Activated CD8-positive, alpha-beta memory T cell treated with anti-CD3 and anti-CD28 coated beads for 4 hours (primary cell): ENCODE measurements at regions not wholly inside any gene's neighbourhood (a gene's known extent, or its start where the extent isn't known, plus 50 kb on each side); places are given as distances from the start of the nearest gene placed in this dataset.
"Not testable (repeated sequence)": the region's sequence is repeated elsewhere in the genome, so short reads cannot be mapped to it uniquely, and the experiment has no call there.

Experiments
- DNase-seq, 2 donors: peaks; one replicate each; pipeline ENCODE4 v3.0.0-alpha.2; 2020; ENCODE audit warnings: low read depth in 2 of 2

GRCh38 chr10:8688881-8689280 is 634.4 kb downstream of the GATA3 start:
- no peak for DNase-seq

GRCh38 chr10:8691498-8692017 is 637.1 kb downstream of the GATA3 start:
- DNase-seq, result no peak

- DNase-seq, result not testable (repeated sequence)
Measured at GRCh38 chr10:8693635-8694034, 639.1 kb downstream of the GATA3 start.

GRCh38 chr10:8696746-8697145 is 642.3 kb downstream of the GATA3 start:
- no peak for DNase-seq

- no peak for DNase-seq
Measured at GRCh38 chr10:8700689-8701088, 646.2 kb downstream of the GATA3 start.

- DNase-seq, result no peak
Measured at GRCh38 chr10:8702181-8702580, 647.7 kb downstream of the GATA3 start.

GRCh38 chr10:8705415-8705814 is 650.9 kb downstream of the GATA3 start:
- DNase-seq, result no peak

- no peak for DNase-seq
Measured at GRCh38 chr10:8712656-8713055, 658.2 kb downstream of the GATA3 start.

GRCh38 chr10:8719971-8720370 is 665.5 kb downstream of the GATA3 start:
- no peak for DNase-seq

- DNase-seq, result no peak
Measured at GRCh38 chr10:8721650-8722049, 667.2 kb downstream of the GATA3 start.

GRCh38 chr10:8722835-8723234 is 668.3 kb downstream of the GATA3 start:
- no peak for DNase-seq

- DNase-seq, result no peak
Measured at GRCh38 chr10:8725343-8725742, 670.9 kb downstream of the GATA3 start.

GRCh38 chr10:8726084-8726778 is 671.7 kb downstream of the GATA3 start:
- no peak for DNase-seq

GRCh38 chr10:8726779-8727084 is 672.2 kb downstream of the GATA3 start:
- DNase-seq, result no peak

GRCh38 chr10:8731121-8732095 is 676.9 kb downstream of the GATA3 start:
- DNase-seq, result no peak

- DNase-seq, result no peak
Measured at GRCh38 chr10:8738987-8739386, 684.5 kb downstream of the GATA3 start.

- DNase-seq, result no peak
Measured at GRCh38 chr10:8752146-8752843, 697.8 kb downstream of the GATA3 start.

- no peak for DNase-seq
Measured at GRCh38 chr10:8758029-8758428, 703.5 kb downstream of the GATA3 start.

GRCh38 chr10:8766899-8767298 is 712.4 kb downstream of the GATA3 start:
- DNase-seq, result no peak

GRCh38 chr10:8767591-8767990 is 713.1 kb downstream of the GATA3 start:
- no peak for DNase-seq

- no peak for DNase-seq
Measured at GRCh38 chr10:8768341-8768740, 713.9 kb downstream of the GATA3 start.

GRCh38 chr10:8768852-8769251 is 714.4 kb downstream of the GATA3 start:
- DNase-seq, result no peak
